ENCODE measurements at regions not wholly inside any gene's neighbourhood (a gene's known extent, or its start where the extent isn't known, plus 50 kb on each side); places are given as distances from the start of the nearest gene placed in this dataset.

DNA sequence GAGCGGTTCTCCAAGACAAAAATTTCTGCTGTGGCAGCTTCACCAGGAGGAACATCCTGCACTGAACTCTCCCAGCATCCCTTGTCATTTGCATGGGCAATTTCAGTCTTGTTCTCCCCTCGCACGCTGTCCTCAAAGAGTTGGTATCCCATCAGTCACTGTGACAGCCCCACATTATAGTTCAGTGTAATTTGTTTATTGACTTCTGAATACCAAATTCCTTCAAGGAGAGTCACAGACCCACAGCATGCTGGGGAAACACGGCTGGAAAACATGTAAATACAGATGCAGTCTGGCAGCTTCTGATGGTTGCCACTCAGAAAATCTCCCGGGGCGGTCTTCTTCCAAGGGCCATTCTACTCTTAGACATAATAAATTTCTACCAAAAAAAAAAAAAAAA lies 151.0 kb upstream of the NEBL start:
- WGBS (ENCODE audit: insufficient coverage, insufficient replicate concordance, low lambda C conversion rate, missing lambda C conversion rate): 41% methylated on average over 6 of the region's 6 CpGs
- TF ChIP-seq SUPT20H (IDR thresholded peaks at IDR 0.05; ENCODE audit: borderline replicate concordance, control insufficient read depth, low read depth, low read length): no peak
- ChIA-PET CTCF (no interaction called here), POLR2A (no interaction called here), SMC1A (ENCODE audit: uncharacterized antibody, unreplicated experiment) (no interaction called here), RAD21 (ENCODE audit: unreplicated experiment) (no interaction called here)
- no TSS peak for BruUV-seq (replicated peaks)
- Histone ChIP-seq H3K4me3 (no peak overlapping the region), H3K9ac (ENCODE audit: control insufficient read depth, insufficient read depth, low read length) (no peak overlapping the region), H3K27me3 (replicated peaks in 1 of 2; ENCODE audit: control insufficient read depth in 2 of 2, insufficient read depth in 2 of 2, low read length in 1 of 2) (no peaks in the 10 kb centered on the region), H2AFZ (ENCODE audit: control insufficient read depth, low read depth, low read length) (no peak overlapping the region), H3K79me2 (ENCODE audit: control insufficient read depth, insufficient read depth, low read length) (no peaks in the 10 kb centered on the region), H3K27ac (ENCODE audit: control insufficient read depth, insufficient read depth) (no peak overlapping the region), H3K36me3 (ENCODE audit: control insufficient read depth in 2 of 2, insufficient read depth in 2 of 2, low read length in 1 of 2) (no peaks in the 10 kb centered on the region), H3K4me1 (ENCODE audit: control insufficient read depth, insufficient read depth, low read length) (no peaks in the 10 kb centered on the region), H3K9me3 (replicated peaks; ENCODE audit: control insufficient read depth, insufficient read depth, low read length) (no peaks in the 10 kb centered on the region; the same call in 2 of the 3 replicates), H3K4me2 (ENCODE audit: control insufficient read depth, insufficient read depth) (no peak overlapping the region), H4K20me1 (ENCODE audit: control insufficient read depth, insufficient read depth) (no peaks in the 10 kb centered on the region)
- ATAC-seq: no peak
- intact Hi-C loops (cut with micrococcal nuclease; ENCODE audit: unreplicated experiment) (no loop called here), in situ Hi-C loops (cut with MboI) (no loop called here)
- DNase-seq (ENCODE audit: low read depth, low spot score): no peak
- FAIRE-seq: no peak

DNA sequence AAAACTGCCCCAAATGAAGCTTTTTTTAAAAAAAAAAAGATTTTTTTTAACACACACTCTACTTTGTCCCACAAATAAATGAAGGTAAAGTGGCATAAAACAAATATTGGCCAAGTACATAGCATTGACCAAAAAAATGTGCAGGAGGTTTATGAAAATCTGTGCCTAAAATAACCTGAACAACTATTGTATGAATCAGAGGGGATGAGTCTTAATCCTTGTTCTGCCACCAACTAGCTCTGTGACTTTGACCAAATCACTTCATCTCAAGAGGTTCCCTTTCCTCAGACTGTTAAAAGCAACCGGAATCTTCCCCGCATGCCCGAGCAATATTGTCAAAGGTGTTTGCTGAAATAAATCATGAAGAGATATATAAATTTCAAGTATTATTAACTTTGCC lies 150.4 kb upstream of the NEBL start:
- no peaks in the 10 kb centered on the region for H3K4me1 ChIP-seq (ENCODE audit: control insufficient read depth, insufficient read depth, low read length)
- intact Hi-C loops (cut with micrococcal nuclease; ENCODE audit: unreplicated experiment) (no loop called here), in situ Hi-C loops (cut with MboI) (no loop called here)
- no peak overlapping the region for H3K27ac ChIP-seq (ENCODE audit: control insufficient read depth, insufficient read depth)
- no peak overlapping the region for H3K9ac ChIP-seq (ENCODE audit: control insufficient read depth, insufficient read depth, low read length)
- H3K27me3 ChIP-seq (replicated peaks in 1 of 2; ENCODE audit: control insufficient read depth in 2 of 2, insufficient read depth in 2 of 2, low read length in 1 of 2): no peaks in the 10 kb centered on the region
- no peak for FAIRE-seq
- no peak overlapping the region for H2AFZ ChIP-seq (ENCODE audit: control insufficient read depth, low read depth, low read length)
- ChIA-PET SMC1A (ENCODE audit: uncharacterized antibody, unreplicated experiment) (no interaction called here), CTCF (no interaction called here), RAD21 (ENCODE audit: unreplicated experiment) (no interaction called here), POLR2A (no interaction called here)
- WGBS (ENCODE audit: insufficient coverage, insufficient replicate concordance, low lambda C conversion rate, missing lambda C conversion rate): 62% methylated on average over 3 of the region's 3 CpGs
- H3K4me2 ChIP-seq (ENCODE audit: control insufficient read depth, insufficient read depth): no peak overlapping the region
- DNase-seq (ENCODE audit: low read depth, low spot score): no peak
- H3K9me3 ChIP-seq (replicated peaks; ENCODE audit: control insufficient read depth, insufficient read depth, low read length): no peaks in the 10 kb centered on the region; the same call in 2 of the 3 replicates
- BruUV-seq (replicated peaks): no TSS peak
- no peaks in the 10 kb centered on the region for H4K20me1 ChIP-seq (ENCODE audit: control insufficient read depth, insufficient read depth)
- H3K79me2 ChIP-seq (ENCODE audit: control insufficient read depth, insufficient read depth, low read length): no peaks in the 10 kb centered on the region
- H3K36me3 ChIP-seq (ENCODE audit: control insufficient read depth in 2 of 2, insufficient read depth in 2 of 2, low read length in 1 of 2): no peaks in the 10 kb centered on the region
- H3K4me3 ChIP-seq: no peak overlapping the region
- no peak for ATAC-seq
- TF ChIP-seq EED (IDR thresholded peaks at IDR 0.05; ENCODE audit: low read depth) (no peak), KDM1A (IDR thresholded peaks at IDR 0.05; ENCODE audit: borderline replicate concordance) (no peak), SREBF2 (IDR thresholded peaks at IDR 0.05; ENCODE audit: low read length) (no peak), SMAD1 (IDR thresholded peaks at IDR 0.05; ENCODE audit: low read depth, partially characterized antibody) (no peak), EZH2 (IDR thresholded peaks at IDR 0.05; ENCODE audit: borderline replicate concordance, control insufficient read depth, low read depth, low read length) (no peak), CBFB (IDR thresholded peaks at IDR 0.05; ENCODE audit: low read depth) (no peak), HDGF (IDR thresholded peaks at IDR 0.05) (no peak), SUPT20H (IDR thresholded peaks at IDR 0.05; ENCODE audit: borderline replicate concordance, control insufficient read depth, low read depth, low read length) (no peak), ZNF207 (IDR thresholded peaks at IDR 0.05; ENCODE audit: borderline replicate concordance) (no peak), CHD1 (IDR thresholded peaks at IDR 0.05; ENCODE audit: low read depth, low read length) (no peak)
- TF ChIP-seq, protein P1, sequence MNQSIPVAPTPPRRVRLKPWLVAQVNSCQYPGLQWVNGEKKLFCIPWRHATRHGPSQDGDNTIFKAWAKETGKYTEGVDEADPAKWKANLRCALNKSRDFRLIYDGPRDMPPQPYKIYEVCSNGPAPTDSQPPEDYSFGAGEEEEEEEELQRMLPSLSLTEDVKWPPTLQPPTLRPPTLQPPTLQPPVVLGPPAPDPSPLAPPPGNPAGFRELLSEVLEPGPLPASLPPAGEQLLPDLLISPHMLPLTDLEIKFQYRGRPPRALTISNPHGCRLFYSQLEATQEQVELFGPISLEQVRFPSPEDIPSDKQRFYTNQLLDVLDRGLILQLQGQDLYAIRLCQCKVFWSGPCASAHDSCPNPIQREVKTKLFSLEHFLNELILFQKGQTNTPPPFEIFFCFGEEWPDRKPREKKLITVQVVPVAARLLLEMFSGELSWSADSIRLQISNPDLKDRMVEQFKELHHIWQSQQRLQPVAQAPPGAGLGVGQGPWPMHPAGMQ (IDR thresholded peaks at IDR 0.05; ENCODE audit: borderline replicate concordance): no peak
- TF ChIP-seq, protein P2, sequence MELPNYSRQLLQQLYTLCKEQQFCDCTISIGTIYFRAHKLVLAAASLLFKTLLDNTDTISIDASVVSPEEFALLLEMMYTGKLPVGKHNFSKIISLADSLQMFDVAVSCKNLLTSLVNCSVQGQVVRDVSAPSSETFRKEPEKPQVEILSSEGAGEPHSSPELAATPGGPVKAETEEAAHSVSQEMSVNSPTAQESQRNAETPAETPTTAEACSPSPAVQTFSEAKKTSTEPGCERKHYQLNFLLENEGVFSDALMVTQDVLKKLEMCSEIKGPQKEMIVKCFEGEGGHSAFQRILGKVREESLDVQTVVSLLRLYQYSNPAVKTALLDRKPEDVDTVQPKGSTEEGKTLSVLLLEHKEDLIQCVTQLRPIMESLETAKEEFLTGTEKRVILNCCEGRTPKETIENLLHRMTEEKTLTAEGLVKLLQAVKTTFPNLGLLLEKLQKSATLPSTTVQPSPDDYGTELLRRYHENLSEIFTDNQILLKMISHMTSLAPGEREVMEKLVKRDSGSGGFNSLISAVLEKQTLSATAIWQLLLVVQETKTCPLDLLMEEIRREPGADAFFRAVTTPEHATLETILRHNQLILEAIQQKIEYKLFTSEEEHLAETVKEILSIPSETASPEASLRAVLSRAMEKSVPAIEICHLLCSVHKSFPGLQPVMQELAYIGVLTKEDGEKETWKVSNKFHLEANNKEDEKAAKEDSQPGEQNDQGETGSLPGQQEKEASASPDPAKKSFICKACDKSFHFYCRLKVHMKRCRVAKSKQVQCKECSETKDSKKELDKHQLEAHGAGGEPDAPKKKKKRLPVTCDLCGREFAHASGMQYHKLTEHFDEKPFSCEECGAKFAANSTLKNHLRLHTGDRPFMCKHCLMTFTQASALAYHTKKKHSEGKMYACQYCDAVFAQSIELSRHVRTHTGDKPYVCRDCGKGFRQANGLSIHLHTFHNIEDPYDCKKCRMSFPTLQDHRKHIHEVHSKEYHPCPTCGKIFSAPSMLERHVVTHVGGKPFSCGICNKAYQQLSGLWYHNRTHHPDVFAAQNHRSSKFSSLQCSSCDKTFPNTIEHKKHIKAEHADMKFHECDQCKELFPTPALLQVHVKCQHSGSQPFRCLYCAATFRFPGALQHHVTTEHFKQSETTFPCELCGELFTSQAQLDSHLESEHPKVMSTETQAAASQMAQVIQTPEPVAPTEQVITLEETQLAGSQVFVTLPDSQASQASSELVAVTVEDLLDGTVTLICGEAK (IDR thresholded peaks at IDR 0.05; ENCODE audit: borderline replicate concordance): no peak
